Body of pancreas (tissue), 4 donors: ENCODE measurements at regions not wholly inside any gene's neighbourhood (a gene's known extent, or its start where the extent isn't known, plus 50 kb on each side); places are given as distances from the start of the nearest gene placed in this dataset.

Source experiments
- ATAC-seq: fragments of 150-250 bp; one replicate; pipeline ENCODE4 v1.9.1; 2016
- DNase-seq, 4 donors: peaks; one replicate each; pipeline ENCODE4 v3.0.0-alpha.2; 2019
- H3K27ac ChIP-seq, 4 donors: fragments of 200-600 bp; sonication (generic); 1 replicate in 3 of 4; 2 replicates in 1 of 4; pipeline versions ENCODE4 v1.5.1 to v1.6.1; 2016 to 2019; ENCODE audit warnings: mild to moderate bottlenecking in 1 of 4, mixed read lengths in 1 of 4, moderate library complexity in 1 of 4
- H3K27me3 ChIP-seq, 2 donors: fragments of 200-600 bp; sonication (generic); one replicate each; pipeline ENCODE4 v1.6.0; 2016; ENCODE audit warnings: mild to moderate bottlenecking in 1 of 2
- H3K36me3 ChIP-seq, 2 donors: fragments of 200-600 bp; sonication (generic); replicated peaks in 1 of 2; 2 replicates each; pipeline ENCODE4 v1.5.1; 2016; ENCODE audit warnings: low read depth in 2 of 2; ENCODE audit not compliant: insufficient read depth in 1 of 2
- H3K4me1 ChIP-seq: fragments of 200-600 bp; sonication (generic); one replicate; pipeline ENCODE4 v1.6.0; 2016
- H3K4me3 ChIP-seq, 2 donors: fragments of 200-600 bp; sonication (generic); 1 replicate in 1 of 2; 2 replicates in 1 of 2; pipeline ENCODE4 v1.5.1; 2016 to 2019
- H3K9me3 ChIP-seq, 3 donors: fragments of 200-600 bp; sonication (generic); 1 replicate in 2 of 3; 2 replicates in 1 of 3; pipeline ENCODE4 v1.5.1; 2016
- CTCF ChIP-seq, 7 experiments: fragments of 450-650 bp in 4 of 7; fragments of 200-600 bp in 3 of 7; sonication (generic) in 3 of 7; IDR thresholded peaks; one replicate each; pipeline ENCODE4 v1.5.1; 2016 to 2019; ENCODE audit warnings: antibody characterized with exemption in 7 of 7
- POLR2A ChIP-seq, 3 donors: fragments of 450-650 bp; IDR thresholded peaks; one replicate each; pipeline ENCODE4 v1.6.1; 2016; ENCODE audit warnings: antibody characterized with exemption in 3 of 3, mild to moderate bottlenecking in 2 of 3
- WGBS, 2 donors: methylation state at CpG; one replicate each; pipeline ENCODE4 v1.1.5; 2017; 5-methylcytosine and 5-hydroxymethylcytosine counted together
- intact Hi-C: fragments of 100-400 bp; cut with DNase I; formaldehyde crosslinking; loops from one replicate; pipeline ENCODE4 v1.15.1; 2023

DNA sequence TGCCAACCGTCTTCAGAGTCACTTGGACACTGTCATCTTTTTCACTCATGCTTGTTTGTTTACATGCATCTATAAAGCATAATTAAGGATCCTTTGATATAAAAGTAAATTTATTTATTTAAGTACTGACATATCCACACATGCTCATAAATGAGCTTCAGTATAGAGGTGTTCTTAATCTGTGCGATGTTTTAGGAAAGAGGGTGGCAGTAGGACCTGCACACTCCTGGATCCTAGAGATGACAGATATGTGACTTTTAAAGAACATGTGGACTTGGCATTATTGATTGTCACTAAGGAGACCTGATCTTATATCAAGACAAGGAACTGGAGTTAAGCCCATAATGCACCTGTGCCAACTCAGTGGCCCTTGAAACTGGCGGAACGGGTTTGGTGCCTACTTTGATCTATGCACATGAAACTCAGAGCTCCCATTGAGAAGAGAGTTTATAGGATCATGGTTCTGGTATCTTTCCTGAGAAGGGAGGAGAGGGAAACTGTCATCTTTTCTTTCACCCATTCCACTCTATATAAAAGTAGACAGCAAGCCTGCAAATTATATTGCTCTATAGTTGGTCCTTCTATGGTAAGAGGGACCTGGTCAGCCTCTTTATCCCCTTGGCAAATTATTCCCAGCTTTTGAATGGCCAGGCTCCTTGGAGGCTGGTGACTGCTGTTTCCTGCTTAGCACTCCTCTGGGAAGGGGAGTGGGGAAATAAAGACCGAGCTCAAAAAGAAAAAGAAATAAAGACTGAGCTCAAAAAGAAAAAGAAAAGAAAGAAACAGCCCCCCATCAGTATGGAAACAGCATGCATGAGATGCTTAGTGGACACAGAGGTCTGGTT is 57.8 kb upstream of the LIFR start:
- intact Hi-C loops: no loop called here
- Histone ChIP-seq H3K27me3 (no peaks in the 10 kb centered on the region), H3K4me3 (no peak overlapping the region), H3K27ac (peak overlapping the region; percentile 50 to 87 (median 76)), H3K4me1 (peaks cover 57% of the 10 kb centered on the region), H3K36me3 (no peaks in the 10 kb centered on the region), H3K9me3 (no peaks in the 10 kb centered on the region)
- peak; percentile 93 to 95 (median 94) for DNase-seq
- 23% methylated on average over 5 of the region's 5 CpGs for WGBS, 2 donors
- TF ChIP-seq POLR2A (IDR thresholded peaks at IDR 0.05) (peak in 2 of 3 donors; percentile 13 to 34), CTCF (IDR thresholded peaks at IDR 0.05) (no peak)
- ATAC-seq: peak; percentile 98

DNA sequence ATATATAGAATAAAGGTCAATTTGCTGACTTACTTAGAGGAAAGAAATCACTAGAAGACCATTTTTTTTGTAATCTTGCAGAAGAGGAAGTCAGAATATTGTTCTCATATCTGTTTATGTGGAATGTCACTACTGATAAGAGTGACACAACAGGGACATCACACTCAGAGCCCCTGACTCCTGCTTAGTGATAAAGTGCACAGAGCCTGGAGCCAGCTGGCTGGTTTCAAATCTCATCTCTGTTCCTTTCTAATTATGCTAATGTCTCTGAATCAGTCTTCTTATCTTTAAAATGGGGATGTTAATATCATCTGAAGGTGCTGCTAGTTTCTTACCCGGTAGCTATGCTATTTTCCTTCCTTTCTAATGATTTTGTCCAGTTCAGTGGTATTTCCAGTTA is 58.6 kb upstream of the LIFR start:
- Histone ChIP-seq H3K27me3 (no peaks in the 10 kb centered on the region), H3K9me3 (no peaks in the 10 kb centered on the region), H3K27ac (peak overlapping the region in 3 of 4 donors; percentile 75 to 87 (median 76)), H3K36me3 (no peaks in the 10 kb centered on the region), H3K4me3 (no peak overlapping the region), H3K4me1 (peaks cover 49% of the 10 kb centered on the region)
- no peak for DNase-seq
- intact Hi-C loops: no loop called here
- 52 to 67% methylated on average over 1 of the region's 1 CpG for WGBS, 2 donors
- ATAC-seq: no peak
- TF ChIP-seq CTCF (IDR thresholded peaks at IDR 0.05): no peak
- no peak for TF ChIP-seq POLR2A (IDR thresholded peaks at IDR 0.05)

DNA sequence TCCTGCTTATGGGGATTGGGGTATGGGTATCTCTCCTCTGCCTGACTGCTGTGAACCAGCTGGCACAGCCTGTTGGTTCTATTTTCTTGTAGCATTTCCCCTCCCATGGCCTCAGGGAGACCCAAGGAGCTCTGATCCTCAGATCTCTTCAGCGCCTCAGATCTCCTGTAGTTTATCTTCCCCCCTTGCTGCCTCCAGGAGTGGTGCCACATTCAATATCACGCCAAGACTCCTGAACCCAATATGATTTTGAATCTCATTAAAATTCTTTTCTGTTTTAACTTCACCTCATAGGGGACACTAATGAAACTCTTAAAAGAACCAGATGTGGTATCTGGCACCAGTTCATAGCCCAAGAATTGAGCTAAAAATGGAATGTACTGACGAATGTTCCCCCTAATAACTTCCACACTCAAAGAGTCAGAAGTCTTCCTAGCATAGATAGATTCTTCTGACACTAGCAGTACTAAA is 59.6 kb upstream of the LIFR start:
- 54 to 72% methylated on average over 3 of the region's 3 CpGs for WGBS, 2 donors
- Histone ChIP-seq H3K27me3 (no peaks in the 10 kb centered on the region), H3K9me3 (no peaks in the 10 kb centered on the region), H3K36me3 (no peaks in the 10 kb centered on the region), H3K4me3 (no peak overlapping the region), H3K27ac (peak overlapping the region in 3 of 4 donors; percentile 75 to 87 (median 76)), H3K4me1 (peaks cover 43% of the 10 kb centered on the region)
- ATAC-seq (no peak), DNase-seq (no peak)
- intact Hi-C loops: no loop called here
- TF ChIP-seq CTCF (IDR thresholded peaks at IDR 0.05): no peak
- no peak for TF ChIP-seq POLR2A (IDR thresholded peaks at IDR 0.05)

DNA sequence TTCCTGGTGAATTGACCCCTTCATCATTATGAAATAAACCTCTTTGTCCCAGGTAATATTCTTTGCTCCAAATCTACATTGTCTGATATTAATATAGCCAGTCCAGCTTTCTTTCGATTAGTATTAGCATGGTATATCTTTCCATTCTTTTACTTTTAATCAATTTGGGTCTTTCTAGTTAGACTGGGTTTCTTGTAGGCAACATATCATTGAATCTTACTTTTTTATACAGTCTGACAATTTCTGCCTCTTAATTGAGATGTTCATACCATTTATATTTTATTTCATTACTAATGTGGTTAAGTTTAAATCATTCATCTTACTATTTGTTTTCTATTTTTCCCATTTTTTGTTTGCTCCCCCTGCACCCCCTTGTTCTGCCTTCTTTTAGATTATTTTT is 61.7 kb upstream of the LIFR start:
- H3K27me3 ChIP-seq: no peaks in the 10 kb centered on the region
- H3K4me3 ChIP-seq: no peak overlapping the region
- no peaks in the 10 kb centered on the region for H3K9me3 ChIP-seq
- ATAC-seq (no peak), DNase-seq (no peak)
- TF ChIP-seq CTCF (IDR thresholded peaks at IDR 0.05): no peak
- no peak for TF ChIP-seq POLR2A (IDR thresholded peaks at IDR 0.05)
- intact Hi-C loops: no loop called here
- peaks cover 42% of the 10 kb centered on the region for H3K4me1 ChIP-seq
- 92 to 94% methylated on average over 1 of the region's 1 CpG for WGBS, 2 donors
- no peaks in the 10 kb centered on the region for H3K36me3 ChIP-seq
- no peak overlapping the region for H3K27ac ChIP-seq

DNA sequence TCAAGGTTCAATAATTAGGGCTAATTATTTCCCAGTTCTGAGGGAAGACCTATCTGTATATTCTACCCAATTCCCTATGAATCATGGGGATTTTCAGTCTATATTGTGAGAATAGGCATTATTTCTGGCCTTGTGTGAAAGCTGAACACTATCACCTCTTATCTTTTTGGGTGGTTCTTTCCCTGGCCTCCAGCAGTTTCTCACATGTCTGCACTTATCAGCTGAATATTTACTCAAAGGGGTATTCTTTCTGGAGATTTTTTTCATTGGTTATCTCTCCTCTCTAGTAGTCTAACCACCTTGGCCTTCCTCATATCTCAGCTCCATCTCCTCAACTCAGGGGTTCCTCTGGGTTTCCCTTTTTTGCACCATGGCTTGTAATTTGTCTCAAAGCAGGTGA is 64.9 kb upstream of the LIFR start:
- intact Hi-C loops: no loop called here
- no peaks in the 10 kb centered on the region for H3K36me3 ChIP-seq
- no peak for ATAC-seq

More for the DNA sequence above, 64.9 kb upstream of the LIFR start:
- DNase-seq: no peak
- Histone ChIP-seq H3K27ac (no peak overlapping the region), H3K9me3 (no peaks in the 10 kb centered on the region), H3K4me3 (no peak overlapping the region), H3K4me1 (peaks cover 12% of the 10 kb centered on the region), H3K27me3 (no peaks in the 10 kb centered on the region)
- TF ChIP-seq POLR2A (IDR thresholded peaks at IDR 0.05) (no peak), CTCF (IDR thresholded peaks at IDR 0.05) (no peak)
